B cell (primary cell): ENCODE measurements at regions not wholly inside any gene's neighbourhood (a gene's known extent, or its start where the extent isn't known, plus 50 kb on each side); places are given as distances from the start of the nearest gene placed in this dataset.

ENCODE experiments used
- ATAC-seq: fragments of 200-7000 bp; cut with Tn5 transposase; one replicate; pipeline ENCODE4 v1.10.0; 2021; ENCODE audit warnings: low read depth, mild to moderate bottlenecking, moderate number of reproducible peaks, moderate library complexity
- CTCF ChIA-PET: fragments of 350-600 bp; sonication (Branson Sonifier 250); formaldehyde crosslinking; loops from one replicate; lab custom pipeline; 2021; ENCODE audit warnings: antibody characterized with exemption, inconsistent platforms; lab: Charles Lee
- POLR2A ChIA-PET: fragments of 350-600 bp; sonication (Branson Sonifier 250); formaldehyde crosslinking; loops from one replicate; lab custom pipeline; 2021; ENCODE audit warnings: antibody characterized with exemption; lab: Charles Lee
- DNase-seq: peaks from one replicate; pipeline ENCODE4 v3.0.0; 2013
- H2AFZ ChIP-seq: 2 replicates; pipeline ENCODE4 v1.6.1; 2012; ENCODE audit warnings: mild to moderate bottlenecking, low read depth, low read length; ENCODE audit not compliant: insufficient read depth, poor library complexity, severe bottlenecking
- H3K27ac ChIP-seq, 2 donors: 1 replicate in 1 of 2; 2 replicates in 1 of 2; pipeline ENCODE4 v1.5.1; 2012 to 2013; ENCODE audit warnings: low read length in 2 of 2, mild to moderate bottlenecking in 2 of 2, moderate library complexity in 1 of 2
- H3K27me3 ChIP-seq, 4 experiments: fragments of 200-600 bp in 1 of 4; sonication (generic) in 1 of 4; replicated peaks in 1 of 4; 1 replicate in 2 of 4; 2 replicates in 2 of 4; pipeline versions ENCODE4 v1.6.1 to v1.7.0; 2013 to 2016; ENCODE audit warnings: low read length in 3 of 4, mild to moderate bottlenecking in 2 of 4, mixed read lengths in 1 of 4, moderate library complexity in 1 of 4; ENCODE audit not compliant: insufficient read depth in 4 of 4, control insufficient read depth in 3 of 4; ENCODE audit errors: control extremely low read depth in 1 of 4
- H3K36me3 ChIP-seq, 2 experiments: replicated peaks in 1 of 2; 1 replicate in 1 of 2; 2 replicates in 1 of 2; pipeline versions ENCODE4 v1.6.1 to v1.7.1; 2013; ENCODE audit warnings: low read length in 1 of 2; ENCODE audit not compliant: insufficient read depth in 2 of 2, control insufficient read depth in 1 of 2; ENCODE audit errors: control extremely low read depth in 1 of 2, extremely low read depth in 1 of 2
- H3K4me1 ChIP-seq, 2 donors: fragments of 200-600 bp in 1 of 2; sonication (generic) in 1 of 2; 1 replicate in 1 of 2; 2 replicates in 1 of 2; pipeline versions ENCODE4 v1.5.1 to v1.6.1; 2013 to 2017; ENCODE audit warnings: low read length in 2 of 2; ENCODE audit not compliant: control insufficient read depth in 2 of 2, insufficient read depth in 2 of 2
- H3K4me2 ChIP-seq: replicated peaks from 2 replicates; pipeline ENCODE3; 2012; ENCODE audit warnings: mild to moderate bottlenecking, low read depth, low read length; ENCODE audit not compliant: poor library complexity, severe bottlenecking
- H3K4me3 ChIP-seq, 5 experiments: fragments of 200-600 bp in 1 of 5; sonication (generic) in 1 of 5; 1 replicate in 3 of 5; 2 replicates in 2 of 5; pipeline versions ENCODE4 v1.5.1 to v1.7.0; 2011 to 2016; ENCODE audit warnings: low read length in 4 of 5, mild to moderate bottlenecking in 4 of 5, low read depth in 2 of 5, control low read depth in 1 of 5, moderate library complexity in 1 of 5; ENCODE audit not compliant: insufficient read depth in 1 of 5; ENCODE audit errors: control extremely low read depth in 1 of 5, extremely low read depth in 1 of 5
- H3K79me2 ChIP-seq: fragments of 200-600 bp; sonication (generic); one replicate; pipeline ENCODE4 v1.6.0; 2016; ENCODE audit warnings: low read length; ENCODE audit not compliant: control insufficient read depth, insufficient read depth
- H3K9ac ChIP-seq: fragments of 200-600 bp; sonication (generic); 2 replicates; pipeline ENCODE4 v1.6.1; 2017; ENCODE audit warnings: mild to moderate bottlenecking, low read length, moderate library complexity
- H3K9me3 ChIP-seq, 3 donors: one replicate each; pipeline versions ENCODE4 v1.6.1 to v1.7.1; 2013; ENCODE audit warnings: low read length in 2 of 3; ENCODE audit not compliant: control insufficient read depth in 2 of 3, insufficient read depth in 1 of 3; ENCODE audit errors: control extremely low read depth in 1 of 3
- H4K20me1 ChIP-seq: 2 replicates; pipeline ENCODE4 v1.6.0; 2012; ENCODE audit warnings: mild to moderate bottlenecking, low read length; ENCODE audit not compliant: insufficient read depth, control insufficient read depth, poor library complexity, severe bottlenecking
- H3K27ac Mint-ChIP-seq: one replicate; pipeline ENCODE4 v1.8.0; 2021; ENCODE audit warnings: mixed read lengths
- H3K27me3 Mint-ChIP-seq: one replicate; pipeline ENCODE4 v1.8.0; 2021; ENCODE audit warnings: mixed read lengths
- H3K4me1 Mint-ChIP-seq: one replicate; pipeline ENCODE4 v1.8.0; 2021; ENCODE audit warnings: mixed read lengths
- H3K4me3 Mint-ChIP-seq: one replicate; pipeline ENCODE4 v1.8.0; 2021; ENCODE audit warnings: mixed read lengths
- H3K9me3 Mint-ChIP-seq: one replicate; pipeline ENCODE4 v1.8.0; 2022; ENCODE audit warnings: mixed read lengths; ENCODE audit not compliant: insufficient read depth
- CTCF ChIP-seq: fragments of 200-600 bp; IDR thresholded peaks from one replicate; pipeline ENCODE4 v1.8.0; 2022; ENCODE audit warnings: antibody characterized with exemption, mild to moderate bottlenecking
- EZH2 ChIP-seq: IDR thresholded peaks from 2 replicates; pipeline ENCODE4 v1.6.1; 2012; ENCODE audit warnings: borderline replicate concordance, low read depth, mild to moderate bottlenecking, moderate library complexity, low read length; ENCODE audit not compliant: insufficient read depth, poor library complexity, severe bottlenecking
- WGBS: methylation state at CpG from one replicate; pipeline ENCODE4 v1.1.5; 2013; ENCODE audit warnings: missing lambda C conversion rate; ENCODE audit not compliant: insufficient coverage; 5-methylcytosine and 5-hydroxymethylcytosine counted together
- intact Hi-C: fragments of 100-400 bp; cut with micrococcal nuclease; formaldehyde crosslinking; loops from one replicate; pipeline ENCODE4 v1.10.0; 2022

GRCh38 chr21:35721701-35722100 lies 338.6 kb downstream of the SETD4 start:
- no peak overlapping the region for H2AFZ ChIP-seq
- DNase-seq: no peak
- no peaks in the 10 kb centered on the region for H4K20me1 ChIP-seq
- no peak overlapping the region for H3K27ac ChIP-seq
- H3K79me2 ChIP-seq: no peaks in the 10 kb centered on the region
- intact Hi-C loops: no loop called here
- TF ChIP-seq CTCF (no peak), EZH2 (no peak)
- no peak for ATAC-seq
- H3K9ac ChIP-seq: no peak overlapping the region
- H3K9me3 Mint-ChIP-seq: peaks cover 2% of the 10 kb centered on the region
- no peaks in the 10 kb centered on the region for H3K4me1 ChIP-seq
- H3K27me3 Mint-ChIP-seq: peaks cover 36% of the 10 kb centered on the region
- no peaks in the 10 kb centered on the region for H3K4me1 Mint-ChIP-seq
- H3K4me2 ChIP-seq: no peak overlapping the region
- no peak overlapping the region for H3K27ac Mint-ChIP-seq
- no peak overlapping the region for H3K4me3 Mint-ChIP-seq
- no peaks in the 10 kb centered on the region for H3K36me3 ChIP-seq
- no peak overlapping the region for H3K4me3 ChIP-seq
- peaks cover 0 to 12% (median 4%) of the 10 kb centered on the region in 4 experiments for H3K27me3 ChIP-seq
- WGBS: 100% methylated on average over 3 of the region's 4 CpGs
- H3K9me3 ChIP-seq: peaks cover 0 to 1% (median 0%) of the 10 kb centered on the region in 3 donors
- CTCF ChIA-PET: no interaction called here
- POLR2A ChIA-PET: no interaction called here

GRCh38 chr21:35720208-35720731 lies 340.1 kb downstream of the SETD4 start:
- H2AFZ ChIP-seq: no peak overlapping the region
- peaks cover 0 to 1% (median 0%) of the 10 kb centered on the region in 3 donors for H3K9me3 ChIP-seq
- ATAC-seq: no peak
- H3K4me3 ChIP-seq: no peak overlapping the region
- no peak overlapping the region for H3K27ac Mint-ChIP-seq
- H3K9me3 Mint-ChIP-seq: peaks cover under 1% of the 10 kb centered on the region
- H3K4me3 Mint-ChIP-seq: no peak overlapping the region
- 0% methylated on average over 1 of the region's 6 CpGs for WGBS
- DNase-seq: no peak
- no peaks in the 10 kb centered on the region for H3K36me3 ChIP-seq
- CTCF ChIA-PET: no interaction called here
- no peaks in the 10 kb centered on the region for H3K79me2 ChIP-seq
- POLR2A ChIA-PET: no interaction called here
- no peaks in the 10 kb centered on the region for H3K4me1 Mint-ChIP-seq
- H4K20me1 ChIP-seq: no peaks in the 10 kb centered on the region
- peaks cover 26% of the 10 kb centered on the region for H3K27me3 Mint-ChIP-seq
- no peak overlapping the region for H3K27ac ChIP-seq
- H3K27me3 ChIP-seq: peaks cover 0 to 12% (median 3%) of the 10 kb centered on the region in 4 experiments
- H3K4me2 ChIP-seq: no peak overlapping the region
- intact Hi-C loops: no loop called here
- no peak for TF ChIP-seq CTCF
- no peak for TF ChIP-seq EZH2
- no peaks in the 10 kb centered on the region for H3K4me1 ChIP-seq
- H3K9ac ChIP-seq: no peak overlapping the region
